NCI-H146 treated with DMSO at 0.1 percent for 48 hours (cell line): ENCODE measurements at regions not wholly inside any gene's neighbourhood (a gene's known extent, or its start where the extent isn't known, plus 50 kb on each side); places are given as distances from the start of the nearest gene placed in this dataset.

Experiments used
- DNase-seq: peaks from one replicate; lab custom pipeline; 2025; ENCODE audit not compliant: unreplicated experiment; lab: John Stamatoyannopoulos, UW

DNA sequence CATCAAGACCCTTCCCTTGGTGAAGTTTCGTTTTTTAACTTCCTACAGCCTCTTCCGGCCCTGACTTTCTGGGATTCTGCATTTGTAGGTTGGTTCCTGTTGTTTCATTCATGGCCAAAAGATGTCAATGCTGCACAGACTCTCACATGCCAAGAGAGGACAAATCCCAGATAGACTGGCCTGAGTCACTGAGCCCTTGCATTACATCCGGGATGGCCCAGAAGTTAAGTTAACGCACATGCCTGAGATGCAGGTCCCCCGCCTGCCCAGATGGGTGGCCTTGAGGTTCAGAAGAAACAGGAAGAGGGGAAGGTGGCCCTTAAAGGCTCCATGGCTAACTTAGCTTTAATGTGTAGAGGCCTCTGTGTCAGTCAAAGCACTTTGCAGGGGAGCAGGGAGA is 51.6 kb upstream of the SRGAP3 start:
- no peak for DNase-seq

DNA sequence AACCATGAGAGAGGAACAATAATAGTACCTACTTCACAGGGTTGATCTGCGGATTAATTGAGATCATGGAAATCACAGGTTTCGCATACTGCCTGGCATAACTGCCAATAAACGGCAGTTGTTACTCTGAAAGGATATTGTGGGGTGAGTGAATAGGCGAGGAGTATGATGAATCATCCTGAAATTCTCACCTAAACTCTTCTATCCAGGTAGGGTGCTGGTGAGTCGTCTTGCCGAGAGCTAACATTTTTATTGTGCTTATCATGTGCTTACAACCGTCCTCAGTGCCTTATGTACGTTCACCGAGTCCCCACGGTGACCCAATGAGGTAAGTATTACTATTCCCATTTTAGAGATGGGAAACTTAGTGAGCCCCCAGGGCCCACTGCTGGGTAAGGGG is 52.4 kb upstream of the SRGAP3 start:
- DNase-seq, result no peak

DNA sequence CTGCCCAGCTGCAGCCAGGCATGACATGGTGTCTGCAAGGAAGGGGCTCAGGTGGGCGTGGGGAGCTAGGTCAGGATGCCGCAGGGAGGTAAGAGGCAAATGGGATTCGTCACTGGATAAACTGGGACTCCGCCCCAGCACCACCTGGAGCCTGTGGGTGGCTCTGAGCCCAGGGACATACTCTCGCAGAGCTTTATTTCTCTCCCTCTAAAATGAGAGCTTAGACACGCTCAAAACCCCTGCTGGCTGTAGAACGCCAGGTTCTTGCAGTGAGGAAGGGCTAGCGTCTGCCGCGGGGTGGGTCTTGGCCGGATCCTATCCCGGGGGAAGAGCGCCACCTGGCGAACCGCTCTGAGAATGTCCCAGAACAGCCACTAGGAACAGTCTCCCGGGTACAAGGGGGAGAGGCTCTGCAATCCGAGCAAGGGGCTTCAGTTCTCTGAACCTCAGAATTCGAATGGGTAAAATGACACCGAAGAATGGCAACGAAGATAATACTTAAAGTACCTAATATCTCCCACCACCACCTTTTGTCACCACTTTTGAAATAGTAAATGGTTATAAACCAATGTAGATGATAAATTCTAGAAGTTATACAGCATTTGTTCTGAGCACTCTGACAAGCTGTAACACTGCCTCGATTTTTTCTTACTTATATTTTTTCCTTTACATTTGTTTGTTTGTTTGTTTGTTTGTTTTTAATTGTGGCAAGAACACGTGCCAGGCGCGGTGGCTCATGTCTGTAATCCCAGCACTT is 53.2 kb upstream of the SRGAP3 start:
- DNase-seq, result peak; percentile 56

DNA sequence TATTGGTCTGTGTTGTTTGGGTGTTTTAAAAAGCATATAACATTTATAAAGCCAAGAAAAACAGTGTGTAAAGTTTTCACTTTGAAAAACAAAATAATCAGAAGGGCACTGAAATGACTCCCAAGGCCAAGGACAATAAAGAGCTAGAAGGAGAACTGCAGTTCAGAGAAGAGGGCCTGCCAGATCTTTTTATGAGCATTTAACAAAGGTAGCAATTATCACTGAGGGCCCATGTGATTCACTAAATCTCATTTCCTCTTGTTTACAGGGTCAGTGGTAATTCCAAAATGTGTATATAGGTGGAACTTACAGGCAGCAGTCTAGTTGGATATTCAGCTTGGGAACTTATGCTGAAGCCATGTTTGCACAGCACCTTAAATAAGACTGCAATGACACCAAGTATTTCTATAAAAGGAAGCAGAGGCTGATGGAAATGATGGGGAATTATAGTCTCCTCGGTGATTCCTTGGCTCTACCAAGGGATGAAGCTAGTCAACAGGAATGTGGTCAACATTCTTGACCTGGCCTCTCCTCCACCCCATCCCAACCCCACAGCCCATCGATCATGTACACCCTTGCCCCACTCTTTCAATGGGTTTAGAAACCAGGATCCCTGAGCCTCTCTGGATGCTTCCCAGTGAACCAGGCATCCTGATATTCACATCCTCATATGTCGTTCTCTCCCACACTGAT is 54.4 kb upstream of the THUMPD3 start:
- DNase-seq, result no peak

DNA sequence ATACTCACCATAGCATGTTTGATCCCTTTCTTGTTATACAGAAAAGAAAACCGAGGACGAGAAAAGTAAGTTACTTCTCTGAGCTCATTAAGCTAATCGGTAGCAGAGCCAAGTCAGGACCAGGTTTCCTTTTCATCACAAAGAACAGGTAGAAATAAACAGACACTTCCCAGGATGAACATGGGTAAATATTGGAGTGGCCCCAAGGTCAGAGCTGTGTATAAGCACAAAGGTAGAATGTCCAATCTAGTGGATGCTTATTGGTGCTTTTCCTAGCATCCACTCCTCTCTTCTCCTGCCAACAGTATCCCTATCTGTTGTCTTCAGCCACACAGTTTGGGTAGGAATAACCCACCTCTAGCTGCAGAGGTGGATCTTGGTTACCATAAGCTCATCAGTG is 52.8 kb upstream of the THUMPD3 start:
- no peak for DNase-seq

DNA sequence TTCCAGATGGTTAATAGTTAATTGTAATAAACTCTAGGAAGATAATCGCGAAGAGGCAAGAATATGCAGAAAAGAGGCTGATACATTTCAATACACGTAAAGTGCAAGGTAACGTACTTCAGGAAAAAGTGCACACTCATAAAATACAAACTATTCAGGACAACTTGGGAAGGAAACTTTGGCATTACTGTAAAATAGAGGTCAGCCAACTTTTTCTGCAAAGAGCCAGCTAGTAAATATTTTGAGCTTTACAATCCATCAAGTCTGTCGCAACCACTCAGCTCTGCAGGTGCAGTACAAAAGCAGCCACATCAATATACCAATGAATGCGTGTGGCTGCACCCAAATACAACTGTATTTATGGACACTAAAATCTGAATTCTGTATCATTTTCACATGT is 51.6 kb upstream of the THUMPD3 start:
- no peak for DNase-seq
